ENCODE measurements at regions not wholly inside any gene's neighbourhood (a gene's known extent, or its start where the extent isn't known, plus 50 kb on each side); places are given as distances from the start of the nearest gene placed in this dataset.

- Mint-ChIP-seq H3K4me1 (ENCODE audit: low read depth) (no peaks in the 10 kb centered on the region), H3K27ac (no peak overlapping the region), H3K36me3 (ENCODE audit: insufficient read depth) (no peaks in the 10 kb centered on the region), H3K4me3 (ENCODE audit: low read depth) (no peak overlapping the region), H3K9me3 (ENCODE audit: low read depth) (no peaks in the 10 kb centered on the region), H3K27me3 (no peaks in the 10 kb centered on the region)
- TF ChIP-seq, protein P1, sequence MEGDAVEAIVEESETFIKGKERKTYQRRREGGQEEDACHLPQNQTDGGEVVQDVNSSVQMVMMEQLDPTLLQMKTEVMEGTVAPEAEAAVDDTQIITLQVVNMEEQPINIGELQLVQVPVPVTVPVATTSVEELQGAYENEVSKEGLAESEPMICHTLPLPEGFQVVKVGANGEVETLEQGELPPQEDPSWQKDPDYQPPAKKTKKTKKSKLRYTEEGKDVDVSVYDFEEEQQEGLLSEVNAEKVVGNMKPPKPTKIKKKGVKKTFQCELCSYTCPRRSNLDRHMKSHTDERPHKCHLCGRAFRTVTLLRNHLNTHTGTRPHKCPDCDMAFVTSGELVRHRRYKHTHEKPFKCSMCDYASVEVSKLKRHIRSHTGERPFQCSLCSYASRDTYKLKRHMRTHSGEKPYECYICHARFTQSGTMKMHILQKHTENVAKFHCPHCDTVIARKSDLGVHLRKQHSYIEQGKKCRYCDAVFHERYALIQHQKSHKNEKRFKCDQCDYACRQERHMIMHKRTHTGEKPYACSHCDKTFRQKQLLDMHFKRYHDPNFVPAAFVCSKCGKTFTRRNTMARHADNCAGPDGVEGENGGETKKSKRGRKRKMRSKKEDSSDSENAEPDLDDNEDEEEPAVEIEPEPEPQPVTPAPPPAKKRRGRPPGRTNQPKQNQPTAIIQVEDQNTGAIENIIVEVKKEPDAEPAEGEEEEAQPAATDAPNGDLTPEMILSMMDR (IDR thresholded peaks at IDR 0.05; ENCODE audit: unreplicated experiment), result no peak
- no peak for DNase-seq (ENCODE audit: low spot score, unreplicated experiment)
Observed at GRCh38 chr7:17481118-17481517, 182.7 kb downstream of the AHR start.

DNA sequence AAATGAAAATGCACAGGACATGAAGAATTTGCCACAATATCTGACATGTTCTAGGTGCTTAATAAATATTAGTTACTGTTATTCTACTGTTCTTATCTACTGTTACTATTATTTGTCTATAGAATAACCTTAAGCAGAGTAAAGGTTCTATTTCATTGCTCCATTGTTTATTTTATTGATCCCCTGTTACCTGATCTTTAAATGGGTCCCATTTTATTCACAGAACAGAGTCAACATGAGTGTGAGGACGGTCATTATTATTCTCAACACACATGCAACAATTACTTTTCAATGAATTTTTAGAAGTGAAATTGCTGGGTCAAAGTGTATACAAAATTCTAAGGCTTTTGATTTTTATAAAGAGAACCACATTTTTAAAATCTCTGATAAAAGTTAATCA lies 186.9 kb downstream of the AHR start:
- no peak overlapping the region for H3K27ac Mint-ChIP-seq
- no peaks in the 10 kb centered on the region for H3K36me3 Mint-ChIP-seq (ENCODE audit: insufficient read depth)
- no peaks in the 10 kb centered on the region for H3K27me3 Mint-ChIP-seq
- TF ChIP-seq, protein P1 (IDR thresholded peaks at IDR 0.05; ENCODE audit: unreplicated experiment), result no peak
- H3K4me3 Mint-ChIP-seq (ENCODE audit: low read depth), result no peak overlapping the region
- H3K9me3 Mint-ChIP-seq (ENCODE audit: low read depth), result no peaks in the 10 kb centered on the region
- DNase-seq (ENCODE audit: low spot score, unreplicated experiment), result no peak
- H3K4me1 Mint-ChIP-seq (ENCODE audit: low read depth), result no peaks in the 10 kb centered on the region

- no peak overlapping the region for H3K27ac Mint-ChIP-seq
- TF ChIP-seq, protein P1 (IDR thresholded peaks at IDR 0.05; ENCODE audit: unreplicated experiment), result no peak
- no peaks in the 10 kb centered on the region for H3K4me1 Mint-ChIP-seq (ENCODE audit: low read depth)
- no peaks in the 10 kb centered on the region for H3K9me3 Mint-ChIP-seq (ENCODE audit: low read depth)
- DNase-seq (ENCODE audit: low spot score, unreplicated experiment), result no peak
- H3K4me3 Mint-ChIP-seq (ENCODE audit: low read depth), result no peak overlapping the region
- H3K27me3 Mint-ChIP-seq, result no peaks in the 10 kb centered on the region
- no peaks in the 10 kb centered on the region for H3K36me3 Mint-ChIP-seq (ENCODE audit: insufficient read depth)
Observed at GRCh38 chr7:17485904-17486303, 187.5 kb downstream of the AHR start.

GRCh38 chr7:17486835-17487234 lies 188.4 kb downstream of the AHR start:
- H3K4me3 Mint-ChIP-seq (ENCODE audit: low read depth), result no peak overlapping the region
- no peaks in the 10 kb centered on the region for H3K4me1 Mint-ChIP-seq (ENCODE audit: low read depth)
- TF ChIP-seq, protein P1 (IDR thresholded peaks at IDR 0.05; ENCODE audit: unreplicated experiment), result no peak
- H3K27ac Mint-ChIP-seq, result no peak overlapping the region
- H3K9me3 Mint-ChIP-seq (ENCODE audit: low read depth), result no peaks in the 10 kb centered on the region
- no peaks in the 10 kb centered on the region for H3K36me3 Mint-ChIP-seq (ENCODE audit: insufficient read depth)
- no peaks in the 10 kb centered on the region for H3K27me3 Mint-ChIP-seq
- DNase-seq (ENCODE audit: low spot score, unreplicated experiment), result no peak

DNA sequence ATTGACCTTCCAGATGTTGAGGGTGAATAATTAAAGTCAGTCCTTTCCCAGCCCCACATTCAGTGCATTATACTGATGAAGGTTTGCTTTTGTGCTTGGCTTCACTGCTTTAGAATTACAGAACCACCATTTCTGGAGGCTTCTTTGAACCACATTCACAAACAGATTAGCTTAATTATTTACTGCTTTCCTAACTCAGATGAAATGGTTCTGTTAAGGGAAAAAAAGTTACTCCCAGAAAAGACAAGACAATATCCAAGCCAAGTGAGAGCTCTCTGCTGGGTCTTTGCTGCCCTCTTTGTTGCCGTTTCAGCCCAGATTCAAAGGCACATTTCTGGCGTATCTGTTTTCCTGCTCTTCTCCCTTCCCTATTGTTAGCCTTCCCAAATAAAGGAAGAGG lies 188.9 kb downstream of the AHR start:
- no peak overlapping the region for H3K27ac Mint-ChIP-seq
- TF ChIP-seq, protein P1 (IDR thresholded peaks at IDR 0.05; ENCODE audit: unreplicated experiment), result no peak
- H3K36me3 Mint-ChIP-seq (ENCODE audit: insufficient read depth), result no peaks in the 10 kb centered on the region
- no peaks in the 10 kb centered on the region for H3K9me3 Mint-ChIP-seq (ENCODE audit: low read depth)
- no peaks in the 10 kb centered on the region for H3K4me1 Mint-ChIP-seq (ENCODE audit: low read depth)
- no peak overlapping the region for H3K4me3 Mint-ChIP-seq (ENCODE audit: low read depth)
- H3K27me3 Mint-ChIP-seq, result no peaks in the 10 kb centered on the region
- DNase-seq (ENCODE audit: low spot score, unreplicated experiment), result no peak

Measured in progenitor cell of endocrine pancreas (in vitro differentiated cells).